NB4 (cell line): ENCODE measurements at regions not wholly inside any gene's neighbourhood (a gene's known extent, or its start where the extent isn't known, plus 50 kb on each side); places are given as distances from the start of the nearest gene placed in this dataset.

Experiments used
- CTCF ChIP-seq: IDR thresholded peaks from one replicate; pipeline ENCODE4 v1.5.1; 2012; ENCODE audit warnings: low read depth, low read length
- MAX ChIP-seq: IDR thresholded peaks from 2 replicates; pipeline ENCODE4 v1.6.1; 2011; ENCODE audit warnings: low read depth, low read length
- MYC ChIP-seq: IDR thresholded peaks from 2 replicates; pipeline ENCODE4 v1.6.1; 2011; ENCODE audit warnings: low read depth, low read length
- POLR2A ChIP-seq: IDR thresholded peaks from 2 replicates; pipeline ENCODE4 v1.6.1; 2011; ENCODE audit warnings: mild to moderate bottlenecking; ENCODE audit not compliant: insufficient read length; ENCODE audit errors: extremely low read depth

GRCh38 chr9:115400796-115401195, 282.8 kb upstream of the TNC start:
- TF ChIP-seq CTCF: no peak
- TF ChIP-seq POLR2A: no peak
- no peak for TF ChIP-seq MAX
- no peak for TF ChIP-seq MYC
